Lower lobe of right lung (tissue), 2 donors: ENCODE measurements at regions not wholly inside any gene's neighbourhood (a gene's known extent, or its start where the extent isn't known, plus 50 kb on each side); places are given as distances from the start of the nearest gene placed in this dataset.

ENCODE experiments used
- ATAC-seq, 2 donors: fragments of 200-7000 bp; cut with Tn5 transposase; one replicate each; pipeline ENCODE4 v1.9.1; 2020 to 2022; ENCODE audit warnings: mild to moderate bottlenecking in 2 of 2, moderate library complexity in 2 of 2
- DNase-seq: peaks from one replicate; pipeline ENCODE4 v3.0.0-alpha.2; 2020
- H3K27ac ChIP-seq: fragments of 200-600 bp; one replicate; pipeline ENCODE4 v1.8.0; 2022
- H3K27me3 ChIP-seq: fragments of 200-600 bp; one replicate; pipeline ENCODE4 v1.8.0; 2022; ENCODE audit warnings: low read depth
- H3K36me3 ChIP-seq: fragments of 200-600 bp; one replicate; pipeline ENCODE4 v1.8.0; 2022; ENCODE audit warnings: mild to moderate bottlenecking
- H3K4me1 ChIP-seq: fragments of 200-600 bp; one replicate; pipeline ENCODE4 v1.8.0; 2022
- H3K4me3 ChIP-seq: fragments of 200-600 bp; one replicate; pipeline ENCODE4 v1.8.0; 2022; ENCODE audit warnings: mild to moderate bottlenecking
- H3K9me3 ChIP-seq: fragments of 200-600 bp; one replicate; pipeline ENCODE4 v1.8.0; 2022
- CTCF ChIP-seq: fragments of 200-600 bp; IDR thresholded peaks from one replicate; pipeline ENCODE4 v1.8.0; 2022; ENCODE audit warnings: antibody characterized with exemption, mild to moderate bottlenecking
- intact Hi-C: fragments of 100-400 bp; cut with DNase I; formaldehyde crosslinking; loops from one replicate; pipeline ENCODE4 v1.11.0; 2022
- donor health status: DM: no; HTN: yes; CAD: no; lungs with severe emphysema.

- intact Hi-C loops, result no loop called here
- no peak for ATAC-seq
Measured at GRCh38 chr5:175579742-175580432, 78.0 kb upstream of the HRH2 start.

GRCh38 chr5:175582697-175583096, 75.2 kb upstream of the HRH2 start:
- intact Hi-C loops, result no loop called here
- no peak for TF ChIP-seq CTCF
- H3K9me3 ChIP-seq, result no peaks in the 10 kb centered on the region
- H3K4me1 ChIP-seq, result no peaks in the 10 kb centered on the region
- H3K27me3 ChIP-seq, result no peaks in the 10 kb centered on the region
- no peak for ATAC-seq
- H3K36me3 ChIP-seq, result no peaks in the 10 kb centered on the region
- H3K27ac ChIP-seq, result no peak overlapping the region
- no peak for DNase-seq
- H3K4me3 ChIP-seq, result no peak overlapping the region

More at GRCh38 chr5:175579742-175580432, 78.0 kb upstream of the HRH2 start:
- DNase-seq, result no peak
- Histone ChIP-seq H3K27ac (no peak overlapping the region), H3K4me3 (no peak overlapping the region), H3K36me3 (no peaks in the 10 kb centered on the region), H3K27me3 (peaks cover 8% of the 10 kb centered on the region), H3K4me1 (no peaks in the 10 kb centered on the region), H3K9me3 (no peaks in the 10 kb centered on the region)
- no peak for TF ChIP-seq CTCF

- DNase-seq (no peak), ATAC-seq (no peak)
- H3K4me1 ChIP-seq, result no peaks in the 10 kb centered on the region
- intact Hi-C loops, result no loop called here
- no peak overlapping the region for H3K4me3 ChIP-seq
- H3K36me3 ChIP-seq, result no peaks in the 10 kb centered on the region
- H3K27me3 ChIP-seq, result no peaks in the 10 kb centered on the region
- H3K27ac ChIP-seq, result no peak overlapping the region
- TF ChIP-seq CTCF, result no peak
- no peaks in the 10 kb centered on the region for H3K9me3 ChIP-seq
Measured at GRCh38 chr5:175585567-175585966, 72.3 kb upstream of the HRH2 start.

DNA sequence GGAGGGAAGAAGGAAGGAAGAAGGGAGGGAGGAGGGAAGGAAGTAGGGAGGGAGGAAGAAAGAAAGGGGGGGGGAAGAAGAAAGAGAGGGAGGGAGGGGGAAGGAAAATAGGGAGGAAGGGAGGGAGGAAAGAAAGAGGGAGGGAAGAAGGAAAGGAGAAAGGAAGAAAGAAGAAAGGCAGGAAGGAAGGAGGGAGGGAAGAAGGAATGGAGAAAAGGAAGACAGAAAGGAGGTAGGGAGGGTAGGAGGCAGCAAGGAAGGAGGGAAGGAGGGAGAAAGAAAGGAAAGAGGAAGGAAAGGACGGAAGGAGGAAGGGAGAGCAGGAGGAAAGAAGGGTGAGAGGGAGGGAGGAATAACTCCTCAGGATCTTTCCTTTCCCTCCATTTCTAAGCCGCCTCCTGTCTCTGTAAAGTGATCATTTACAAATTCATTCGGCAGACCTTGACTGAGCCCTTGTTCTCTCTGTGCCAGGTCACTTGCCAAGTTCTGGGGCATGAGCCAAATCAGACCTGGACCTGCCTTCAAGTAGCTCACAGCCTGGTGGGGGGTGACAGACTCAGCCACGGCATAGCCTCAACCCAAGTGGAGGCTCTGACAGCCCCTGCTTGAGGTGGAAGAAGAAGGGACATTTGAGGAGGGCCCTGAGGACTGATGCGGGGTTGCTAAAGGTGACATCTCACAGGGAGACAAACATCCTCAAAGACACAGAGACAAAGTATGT, 69.0 kb upstream of the HRH2 start:
- no peaks in the 10 kb centered on the region for H3K4me1 ChIP-seq
- no peak for DNase-seq

DNA sequence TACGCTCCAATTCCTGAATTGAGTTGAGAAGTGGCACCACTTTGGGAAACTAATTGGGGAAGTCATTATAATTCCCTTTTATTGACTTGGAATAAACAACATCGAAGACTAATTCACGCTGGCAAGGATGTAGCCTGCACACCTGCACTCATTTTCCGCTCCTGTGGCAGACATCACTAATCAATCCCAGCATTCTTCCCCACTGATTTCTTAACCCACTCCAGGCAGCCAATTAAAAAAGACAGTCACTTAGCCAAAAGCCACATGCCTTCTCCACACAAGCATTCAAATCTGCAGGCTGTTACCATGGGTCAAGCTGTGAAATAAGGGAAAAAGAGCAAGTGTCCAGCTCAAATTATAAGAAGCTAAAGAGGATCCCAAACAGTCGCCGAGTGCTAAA, 68.2 kb upstream of the HRH2 start:
- H3K4me3 ChIP-seq, result no peak overlapping the region
- no peak for DNase-seq
- no peaks in the 10 kb centered on the region for H3K9me3 ChIP-seq
- no peaks in the 10 kb centered on the region for H3K36me3 ChIP-seq
- no peaks in the 10 kb centered on the region for H3K27me3 ChIP-seq
- H3K4me1 ChIP-seq, result no peaks in the 10 kb centered on the region
- no peak for ATAC-seq
- TF ChIP-seq CTCF, result no peak
- intact Hi-C loops, result no loop called here
- no peak overlapping the region for H3K27ac ChIP-seq

More for the DNA sequence above, 69.0 kb upstream of the HRH2 start:
- H3K27ac ChIP-seq, result no peak overlapping the region
- no peaks in the 10 kb centered on the region for H3K27me3 ChIP-seq
- no peak overlapping the region for H3K4me3 ChIP-seq
- no peak for TF ChIP-seq CTCF
- ATAC-seq, result no peak
- intact Hi-C loops, result no loop called here
- H3K9me3 ChIP-seq, result no peaks in the 10 kb centered on the region
- H3K36me3 ChIP-seq, result no peaks in the 10 kb centered on the region
